Keratinocyte (primary cell): ENCODE measurements at regions not wholly inside any gene's neighbourhood (a gene's known extent, or its start where the extent isn't known, plus 50 kb on each side); places are given as distances from the start of the nearest gene placed in this dataset.
A peak's percentile ranks its signal among the peaks of the same experiment; 100 is the strongest.

ENCODE experiments used
- DNase-seq: peaks from one replicate; pipeline ENCODE4 v3.0.0-alpha.2; 2011; ENCODE audit warnings: low read depth, missing footprints, low spot score
- FAIRE-seq: peaks from 2 replicates; lab custom pipeline; 2011; peaks lifted over from hg19 to GRCh38; lab: Jason Lieb, UNC
- H2AFZ ChIP-seq: 2 replicates; pipeline ENCODE4 v1.6.0; 2012; ENCODE audit warnings: low read length, control low read depth, inconsistent platforms; ENCODE audit not compliant: control insufficient read depth
- H3K27ac ChIP-seq: 2 replicates; pipeline ENCODE4 v1.5.1; 2011; ENCODE audit warnings: low read length; ENCODE audit not compliant: control insufficient read depth, insufficient read depth
- H3K27me3 ChIP-seq: 3 replicates; pipeline ENCODE4 v1.6.0; 2011; ENCODE audit warnings: low read length; ENCODE audit not compliant: control insufficient read depth, insufficient read depth; ENCODE audit errors: extremely low read depth
- H3K36me3 ChIP-seq, 2 experiments: 2 replicates in 1 of 2; 3 replicates in 1 of 2; pipeline ENCODE4 v1.5.1; 2011; ENCODE audit warnings: low read length in 2 of 2, mild to moderate bottlenecking in 1 of 2; ENCODE audit not compliant: control insufficient read depth in 2 of 2, insufficient read depth in 2 of 2; ENCODE audit errors: extremely low read depth in 1 of 2
- H3K4me1 ChIP-seq: 3 replicates; pipeline ENCODE4 v1.5.1; 2011; ENCODE audit warnings: low read length; ENCODE audit not compliant: control insufficient read depth, insufficient read depth; ENCODE audit errors: extremely low read depth
- H3K4me2 ChIP-seq: 3 replicates; pipeline ENCODE4 v1.6.0; 2011; ENCODE audit warnings: low read depth, low read length; ENCODE audit not compliant: control insufficient read depth, insufficient read depth; ENCODE audit errors: extremely low read depth
- H3K4me3 ChIP-seq, 3 experiments: fragments of 200-600 bp in 1 of 3; sonication (generic) in 1 of 3; 2 replicates in 2 of 3; 3 replicates in 1 of 3; pipeline ENCODE4 v1.5.1; 2011 to 2016; ENCODE audit warnings: low read length in 3 of 3, mild to moderate bottlenecking in 3 of 3, control low read depth in 2 of 3, inconsistent platforms in 1 of 3, low read depth in 1 of 3, mixed read lengths in 1 of 3, mixed run types in 1 of 3, moderate library complexity in 1 of 3; ENCODE audit not compliant: control insufficient read depth in 2 of 3, insufficient read depth in 2 of 3; ENCODE audit errors: extremely low read depth in 1 of 3
- H3K79me2 ChIP-seq: 2 replicates; pipeline ENCODE4 v1.6.0; 2012; ENCODE audit warnings: low read length; ENCODE audit not compliant: control insufficient read depth, insufficient read depth
- H3K9ac ChIP-seq: 3 replicates; pipeline ENCODE4 v1.6.0; 2011; ENCODE audit warnings: low read length; ENCODE audit not compliant: control insufficient read depth, insufficient read depth; ENCODE audit errors: extremely low read depth
- H3K9me1 ChIP-seq: 3 replicates; pipeline ENCODE4 v1.6.0; 2011; ENCODE audit warnings: low read length; ENCODE audit not compliant: control insufficient read depth, insufficient read depth; ENCODE audit errors: extremely low read depth
- H3K9me3 ChIP-seq: 2 replicates; pipeline ENCODE4 v1.5.1; 2012; ENCODE audit warnings: low read depth, low read length; ENCODE audit not compliant: control insufficient read depth
- H4K20me1 ChIP-seq: 3 replicates; pipeline ENCODE4 v1.6.0; 2011; ENCODE audit warnings: low read length; ENCODE audit not compliant: control insufficient read depth, insufficient read depth; ENCODE audit errors: extremely low read depth
- CTCF ChIP-seq, 3 experiments: IDR thresholded peaks in 1 of 3; conservative IDR thresholded peaks in 1 of 3; optimal IDR thresholded peaks in 1 of 3; 2 replicates in 2 of 3; 3 replicates in 1 of 3; pipeline versions ENCODE3 to v1.5.1; 2011; ENCODE audit warnings: low read length in 3 of 3, mild to moderate bottlenecking in 3 of 3, moderate library complexity in 2 of 3, control low read depth in 1 of 3, inconsistent platforms in 1 of 3; ENCODE audit not compliant: insufficient read depth in 2 of 3; ENCODE audit errors: extremely low read depth in 1 of 3
- EZH2 ChIP-seq: IDR thresholded peaks from one replicate; pipeline ENCODE4 v1.6.1; 2012; ENCODE audit warnings: inconsistent platforms, mild to moderate bottlenecking, low read length, moderate library complexity
- dilution Hi-C: fragments of 300-500 bp; cut with MboI; formaldehyde crosslinking; loops from one replicate; pipeline ENCODE4 v1.7.0; 2020; ENCODE audit warnings: low sequenced_read_pairs; ENCODE audit not compliant: extremely low pct_ligation_motif_present

DNA sequence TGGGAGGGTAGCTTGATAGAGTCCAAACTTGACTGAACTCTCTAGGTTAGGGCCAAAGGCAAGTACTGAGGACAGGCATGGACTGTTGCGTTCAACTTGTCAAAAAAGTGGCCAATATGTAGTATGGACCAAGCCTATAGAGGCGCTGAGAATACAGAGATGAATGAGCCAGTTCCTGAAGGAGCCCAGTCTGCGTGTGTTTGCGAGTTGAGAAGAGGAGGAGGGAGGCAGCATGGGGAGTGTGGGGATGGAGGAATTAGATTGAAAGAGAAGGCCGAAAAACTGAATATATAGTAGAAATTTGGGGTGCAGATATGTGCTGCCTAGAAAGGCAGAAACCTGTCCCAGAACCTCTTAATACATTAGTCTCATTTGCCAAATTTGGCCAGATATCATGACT, 412.4 kb downstream of the PCNX1 start:
- Histone ChIP-seq H3K9me3 (no peaks in the 10 kb centered on the region), H3K27ac (peak overlapping the region; percentile 67), H2AFZ (peak overlapping the region; percentile 86), H3K9me1 (no peaks in the 10 kb centered on the region), H4K20me1 (no peaks in the 10 kb centered on the region), H3K27me3 (no peaks in the 10 kb centered on the region), H3K79me2 (peaks cover 22% of the 10 kb centered on the region), H3K4me2 (peak overlapping the region; percentile 89), H3K4me1 (peaks cover 25% of the 10 kb centered on the region), H3K9ac (peak overlapping the region; percentile 99), H3K4me3 (peak overlapping the region; percentile 64 to 91 (median 85)), H3K36me3 (no peaks in the 10 kb centered on the region)
- DNase-seq (no peak), FAIRE-seq (no peak)
- no peak for TF ChIP-seq EZH2
- TF ChIP-seq CTCF (optimal IDR thresholded peaks at IDR 0.05 in 1 of 3, IDR thresholded peaks at IDR 0.05 in 1 of 3, conservative IDR thresholded peaks at IDR 0.05 in 1 of 3; ENCODE audit: extremely low read depth in 1 of 3, insufficient read depth in 2 of 3, low read length in 3 of 3): no peak
- dilution Hi-C loops: no loop called here

DNA sequence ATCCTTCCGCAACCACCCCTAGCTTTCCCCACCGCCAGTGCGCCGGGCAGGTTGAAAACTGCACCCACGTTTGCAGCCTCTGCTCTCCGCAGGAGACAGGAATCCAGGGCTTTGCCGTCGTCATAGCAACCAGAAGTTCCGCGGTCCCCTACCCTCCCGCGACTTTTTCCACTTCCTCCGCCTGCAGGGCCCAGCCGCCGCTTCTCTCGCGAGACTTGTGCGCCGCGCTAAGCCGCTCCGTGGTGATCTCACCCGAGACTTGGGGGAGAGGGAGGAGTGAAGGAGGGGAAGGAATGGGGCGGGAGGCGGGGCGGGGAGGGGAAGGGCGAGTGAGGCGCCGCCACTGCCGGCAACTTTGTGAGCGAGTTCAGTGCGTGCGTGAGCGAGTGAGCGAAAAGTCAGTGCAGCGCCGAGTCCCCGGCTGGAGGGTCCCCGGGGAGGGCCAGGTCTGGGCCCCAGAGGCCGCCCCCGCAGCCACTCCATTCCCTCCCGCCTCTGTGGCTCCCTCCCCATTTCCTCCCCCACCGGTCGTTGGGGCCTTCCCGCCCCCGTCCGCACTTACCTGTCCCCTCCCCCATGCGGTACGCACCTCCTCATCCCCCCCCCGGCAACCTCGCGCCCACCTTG, 413.0 kb downstream of the PCNX1 start, which contains the start of gene SIPA1L1:
Gene SIPA1L1, plus strand, starts transcription at position 370 of the 627 bp plus-strand sequence.
- Histone ChIP-seq H3K36me3 (no peaks in the 10 kb centered on the region), H3K9me1 (no peaks in the 10 kb centered on the region), H3K79me2 (peaks cover 27% of the 10 kb centered on the region), H3K9me3 (no peaks in the 10 kb centered on the region), H3K4me2 (peak within 1 kb of the TSS; percentile 89), H3K4me3 (peak within 1 kb of the TSS; percentile 64 to 91 (median 85)), H3K4me1 (peaks cover 28% of the 10 kb centered on the region), H3K27me3 (no peaks in the 10 kb centered on the region), H2AFZ (peak within 1 kb of the TSS; percentile 86), H4K20me1 (no peaks in the 10 kb centered on the region), H3K27ac (peak within 1 kb of the TSS; percentile 97), H3K9ac (peak within 1 kb of the TSS; percentile 99)
- FAIRE-seq (peak; percentile 34), DNase-seq (peak; percentile 93)
- dilution Hi-C loops: no loop called here
- TF ChIP-seq CTCF (optimal IDR thresholded peaks at IDR 0.05 in 1 of 3, IDR thresholded peaks at IDR 0.05 in 1 of 3, conservative IDR thresholded peaks at IDR 0.05 in 1 of 3; ENCODE audit: extremely low read depth in 1 of 3, insufficient read depth in 2 of 3, low read length in 3 of 3): peak in 1 of 3 experiments; percentile 8
- TF ChIP-seq EZH2: no peak
